Gastroesophageal sphincter (tissue), 4 donors: ENCODE measurements at regions not wholly inside any gene's neighbourhood (a gene's known extent, or its start where the extent isn't known, plus 50 kb on each side); places are given as distances from the start of the nearest gene placed in this dataset.
"Not testable (repeated sequence)": the region's sequence is repeated elsewhere in the genome, so short reads cannot be mapped to it uniquely, and the experiment has no call there.

ENCODE experiments used
- ATAC-seq: fragments of 150-250 bp; one replicate; pipeline ENCODE4 v1.9.1; 2016; ENCODE audit warnings: mild to moderate bottlenecking, moderate library complexity
- H3K27ac ChIP-seq, 4 donors: fragments of 200-600 bp; sonication (generic) in 3 of 4; 1 replicate in 3 of 4; 2 replicates in 1 of 4; pipeline ENCODE4 v1.5.1; 2016 to 2019
- H3K27me3 ChIP-seq: fragments of 200-600 bp; sonication (generic); one replicate; pipeline ENCODE4 v1.5.1; 2019
- H3K36me3 ChIP-seq, 2 donors: fragments of 200-600 bp; sonication (generic); one replicate each; pipeline ENCODE4 v1.5.1; 2019; ENCODE audit warnings: control low read depth in 1 of 2
- H3K4me1 ChIP-seq, 3 donors: fragments of 200-600 bp; sonication (generic); 1 replicate in 2 of 3; 2 replicates in 1 of 3; pipeline ENCODE4 v1.5.1; 2016 to 2019; ENCODE audit warnings: control low read depth in 2 of 3
- H3K4me3 ChIP-seq, 2 donors: fragments of 200-600 bp; sonication (generic); one replicate each; pipeline ENCODE4 v1.5.1; 2019; ENCODE audit warnings: mild to moderate bottlenecking in 1 of 2, moderate library complexity in 1 of 2
- H3K9me3 ChIP-seq, 3 donors: fragments of 200-600 bp; sonication (generic); one replicate each; pipeline ENCODE4 v1.5.1; 2017 to 2019; ENCODE audit warnings: control low read depth in 2 of 3
- CTCF ChIP-seq, 4 experiments: fragments of 200-600 bp in 2 of 4; fragments of 450-650 bp in 2 of 4; sonication (generic) in 1 of 4; IDR thresholded peaks; one replicate each; pipeline ENCODE4 v1.5.1; 2017 to 2019; ENCODE audit warnings: antibody characterized with exemption in 4 of 4, mild to moderate bottlenecking in 2 of 4, moderate library complexity in 2 of 4
- EP300 ChIP-seq: sonication (generic); formaldehyde crosslinking; IDR thresholded peaks from one replicate; pipeline ENCODE4 v1.6.1; 2017; ENCODE audit warnings: antibody characterized with exemption, mild to moderate bottlenecking
- POLR2A ChIP-seq, 2 donors: fragments of 450-650 bp; IDR thresholded peaks; one replicate each; pipeline ENCODE4 v1.6.1; 2017; ENCODE audit warnings: antibody characterized with exemption in 2 of 2, mild to moderate bottlenecking in 2 of 2, moderate library complexity in 1 of 2
- POLR2AphosphoS5 ChIP-seq: sonication (generic); formaldehyde crosslinking; IDR thresholded peaks from one replicate; pipeline ENCODE4 v1.6.1; 2017; ENCODE audit warnings: antibody characterized with exemption
- WGBS, 2 donors: methylation state at CpG; one replicate each; pipeline ENCODE4 v1.1.5; 2018; ENCODE audit warnings: low coverage in 1 of 2; 5-methylcytosine and 5-hydroxymethylcytosine counted together

DNA sequence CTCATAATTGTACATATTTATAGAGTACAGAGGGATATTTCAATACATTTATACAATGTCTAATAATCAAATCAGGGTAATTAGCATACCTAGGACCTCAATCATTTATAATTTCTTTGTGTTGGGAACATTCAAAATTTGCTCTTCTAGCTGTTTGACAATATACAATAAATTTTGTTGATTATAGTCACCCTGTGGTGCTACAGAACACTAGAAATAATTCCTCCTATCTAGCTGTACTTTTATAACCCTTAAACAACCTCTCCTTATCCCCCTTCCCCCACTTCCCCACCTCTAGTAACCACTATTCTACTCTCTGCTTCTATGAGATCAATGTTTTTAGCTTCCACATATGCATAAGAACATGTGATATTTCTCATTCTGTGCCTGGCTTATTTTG lies 328.4 kb upstream of the RBMS1 start:
- Histone ChIP-seq H3K27ac (no peak overlapping the region), H3K4me1 (no peaks in the 10 kb centered on the region), H3K36me3 (no peaks in the 10 kb centered on the region), H3K4me3 (no peak overlapping the region), H3K27me3 (no peaks in the 10 kb centered on the region), H3K9me3 (peaks cover 0 to 29% (median 0%) of the 10 kb centered on the region in 3 donors)
- no peak for TF ChIP-seq POLR2A (IDR thresholded peaks at IDR 0.05)
- no peak for TF ChIP-seq POLR2AphosphoS5
- TF ChIP-seq EP300, result no peak
- no peak for TF ChIP-seq CTCF (IDR thresholded peaks at IDR 0.05)
- no peak for ATAC-seq

GRCh38 chr2:160825433-160825832 lies 331.8 kb upstream of the RBMS1 start:
- no peaks in the 10 kb centered on the region for H3K36me3 ChIP-seq
- peaks cover 0 to 35% (median 0%) of the 10 kb centered on the region in 3 donors for H3K9me3 ChIP-seq
- 86 to 100% methylated on average over 1 of the region's 1 CpG for WGBS, 2 donors
- H3K27me3 ChIP-seq, result no peaks in the 10 kb centered on the region
- TF ChIP-seq POLR2A (IDR thresholded peaks at IDR 0.05), result no peak
- TF ChIP-seq POLR2AphosphoS5, result no peak
- TF ChIP-seq CTCF (IDR thresholded peaks at IDR 0.05), result no peak
- no peak for TF ChIP-seq EP300
- no peaks in the 10 kb centered on the region for H3K4me1 ChIP-seq
- no peak for ATAC-seq
- no peak overlapping the region for H3K4me3 ChIP-seq
- no peak overlapping the region for H3K27ac ChIP-seq

GRCh38 chr2:160826496-160826895 lies 332.9 kb upstream of the RBMS1 start:
- Histone ChIP-seq H3K4me1 (no peaks in the 10 kb centered on the region), H3K27ac (no peak overlapping the region), H3K36me3 (no peaks in the 10 kb centered on the region), H3K27me3 (no peaks in the 10 kb centered on the region), H3K4me3 (no peak overlapping the region), H3K9me3 (peaks cover 0 to 35% (median 0%) of the 10 kb centered on the region in 3 donors)
- TF ChIP-seq CTCF (IDR thresholded peaks at IDR 0.05) (no peak), POLR2A (IDR thresholded peaks at IDR 0.05) (no peak), EP300 (no peak), POLR2AphosphoS5 (no peak)
- ATAC-seq, result no peak

GRCh38 chr2:160828076-160828475 lies 332.2 kb upstream of the TANK start:
- Histone ChIP-seq H3K4me1 (no peaks in the 10 kb centered on the region), H3K36me3 (no peaks in the 10 kb centered on the region), H3K27ac (no peak overlapping the region), H3K4me3 (no peak overlapping the region), H3K27me3 (no peaks in the 10 kb centered on the region), H3K9me3 (peaks cover 0 to 35% (median 0%) of the 10 kb centered on the region in 3 donors)
- ATAC-seq, result no peak
- TF ChIP-seq EP300 (no peak), CTCF (IDR thresholded peaks at IDR 0.05) (no peak), POLR2A (IDR thresholded peaks at IDR 0.05) (no peak), POLR2AphosphoS5 (no peak)
- WGBS, 2 donors, result 92 to 100% methylated on average over 2 to 3 of the region's 3 CpGs

DNA sequence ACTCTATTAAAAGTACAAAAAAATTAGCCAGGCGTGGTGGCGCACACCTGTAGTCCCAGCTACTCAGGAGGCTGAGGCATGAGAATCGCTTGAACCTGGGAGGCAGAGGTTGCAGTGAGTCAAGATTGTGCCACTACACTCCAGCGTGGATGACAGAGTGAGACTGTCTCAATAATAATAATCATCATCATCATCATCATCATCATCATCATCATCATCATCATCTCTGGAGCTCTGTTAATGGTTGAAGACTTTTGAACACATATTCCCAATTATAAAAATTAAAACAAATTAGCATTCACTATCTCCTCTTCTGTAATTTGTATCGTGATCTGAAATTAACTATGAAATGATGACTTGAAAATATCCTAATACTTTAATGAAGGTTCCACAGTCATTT lies 327.8 kb upstream of the TANK start:
- H3K36me3 ChIP-seq, ATAC-seq, H3K4me3 ChIP-seq, H3K9me3 ChIP-seq, H3K4me1 ChIP-seq, H3K27me3 ChIP-seq, H3K27ac ChIP-seq: not testable (repeated sequence)
- WGBS, 2 donors, result 93 to 94% methylated on average over 2 to 5 of the region's 5 CpGs

- no peak overlapping the region for H3K4me3 ChIP-seq
- no peaks in the 10 kb centered on the region for H3K9me3 ChIP-seq
- no peak overlapping the region for H3K27ac ChIP-seq
- no peak for ATAC-seq
- H3K36me3 ChIP-seq, result no peaks in the 10 kb centered on the region
- WGBS, 2 donors, result 50 to 55% methylated on average over 2 of the region's 2 CpGs
- TF ChIP-seq POLR2AphosphoS5, result no peak
- TF ChIP-seq EP300, result no peak
- no peak for TF ChIP-seq POLR2A (IDR thresholded peaks at IDR 0.05)
- no peak for TF ChIP-seq CTCF (IDR thresholded peaks at IDR 0.05)
- no peaks in the 10 kb centered on the region for H3K4me1 ChIP-seq
- H3K27me3 ChIP-seq, result no peaks in the 10 kb centered on the region
Measured at GRCh38 chr2:160835166-160835565, 325.1 kb upstream of the TANK start.
